Gastrocnemius medialis (tissue), 4 donors: ENCODE measurements at regions not wholly inside any gene's neighbourhood (a gene's known extent, or its start where the extent isn't known, plus 50 kb on each side); places are given as distances from the start of the nearest gene placed in this dataset.
A peak's percentile ranks its signal among the peaks of the same experiment; 100 is the strongest.

Experiments
- ATAC-seq, 2 donors: fragments of 150-250 bp; one replicate each; pipeline ENCODE4 v1.9.1; 2016
- DNase-seq, 2 donors: peaks; one replicate each; pipeline ENCODE4 v3.0.0-alpha.2; 2019
- H3K27ac ChIP-seq, 4 donors: fragments of 200-600 bp; sonication (generic); 1 replicate in 1 of 4; 2 replicates in 3 of 4; pipeline ENCODE4 v1.5.1; 2016 to 2018; ENCODE audit warnings: mild to moderate bottlenecking in 2 of 4, moderate library complexity in 1 of 4
- H3K27me3 ChIP-seq, 3 donors: fragments of 200-600 bp; sonication (generic) in 2 of 3; 1 replicate in 1 of 3; 2 replicates in 2 of 3; pipeline versions ENCODE4 v1.5.1 to v1.6.0; 2016 to 2019; ENCODE audit warnings: mild to moderate bottlenecking in 1 of 3, moderate library complexity in 1 of 3
- H3K36me3 ChIP-seq, 2 donors: fragments of 200-600 bp; sonication (generic) in 1 of 2; one replicate each; pipeline ENCODE4 v1.5.1; 2017 to 2018
- H3K4me1 ChIP-seq, 2 donors: fragments of 200-600 bp; sonication (generic) in 1 of 2; one replicate each; pipeline ENCODE4 v1.5.1; 2016 to 2017; ENCODE audit warnings: mild to moderate bottlenecking in 2 of 2
- H3K4me3 ChIP-seq, 4 donors: fragments of 200-600 bp; sonication (generic) in 3 of 4; 1 replicate in 1 of 4; 2 replicates in 3 of 4; pipeline ENCODE4 v1.5.1; 2016 to 2019; ENCODE audit warnings: mild to moderate bottlenecking in 2 of 4
- H3K9me3 ChIP-seq, 3 donors: fragments of 200-600 bp; sonication (generic) in 2 of 3; 1 replicate in 1 of 3; 2 replicates in 2 of 3; pipeline ENCODE4 v1.5.1; 2016 to 2019
- CTCF ChIP-seq, 5 experiments: fragments of 450-650 bp in 3 of 5; fragments of 200-600 bp in 2 of 5; sonication (generic) in 2 of 5; IDR thresholded peaks in 4 of 5; conservative IDR thresholded peaks in 1 of 5; 1 replicate in 4 of 5; 2 replicates in 1 of 5; pipeline ENCODE4 v1.5.1; 2016 to 2019; ENCODE audit warnings: antibody characterized with exemption in 5 of 5, mild to moderate bottlenecking in 3 of 5, moderate library complexity in 3 of 5
- POLR2A ChIP-seq, 2 donors: fragments of 450-650 bp; IDR thresholded peaks; one replicate each; pipeline ENCODE4 v1.6.1; 2017; ENCODE audit warnings: antibody characterized with exemption in 2 of 2, mild to moderate bottlenecking in 2 of 2, moderate library complexity in 2 of 2
- in situ Hi-C, 4 donors: fragments of 200-750 bp; cut with MboI; loops; one replicate each; pipeline versions ENCODE4 v1.15.0 to v1.8.0; 2017; ENCODE audit warnings: low sequenced_read_pairs in 4 of 4
- intact Hi-C: fragments of 100-400 bp; cut with DNase I; formaldehyde crosslinking; loops from one replicate; pipeline ENCODE4 v1.15.1; 2023; ENCODE audit warnings: low total_unique reads

- Histone ChIP-seq H3K4me1 (no peaks in the 10 kb centered on the region), H3K36me3 (no peaks in the 10 kb centered on the region), H3K27me3 (no peaks in the 10 kb centered on the region), H3K27ac (no peak overlapping the region), H3K4me3 (no peak overlapping the region), H3K9me3 (no peaks in the 10 kb centered on the region)
- no peak for TF ChIP-seq CTCF (IDR thresholded peaks at IDR 0.05 in 4 of 5, conservative IDR thresholded peaks at IDR 0.05 in 1 of 5)
- TF ChIP-seq POLR2A (IDR thresholded peaks at IDR 0.05) = no peak
- DNase-seq (no peak), ATAC-seq (no peak)
- intact Hi-C loops (no loop called here), in situ Hi-C loops (no loop called here)
Observed at GRCh38 chr15:25242957-25243799, 195.6 kb downstream of the UBE3A start.

DNA sequence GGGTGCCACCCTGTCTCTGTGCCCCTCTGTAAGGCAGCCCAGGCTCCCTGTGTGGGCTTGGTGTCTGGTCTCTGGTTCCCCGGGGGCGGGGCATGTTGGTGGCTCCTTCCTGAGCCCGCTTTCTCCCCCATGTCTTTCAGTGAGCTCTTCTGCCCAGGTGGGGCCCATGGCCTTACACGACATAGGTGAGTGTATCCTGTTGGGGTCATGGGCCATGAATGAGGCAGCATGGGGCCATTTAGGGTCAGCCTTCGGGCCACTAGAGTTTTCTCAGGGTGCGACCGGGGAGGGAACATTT lies 195.1 kb downstream of the UBE3A start:
- Histone ChIP-seq H3K9me3 (no peaks in the 10 kb centered on the region), H3K27ac (no peak overlapping the region), H3K4me3 (no peak overlapping the region), H3K36me3 (no peaks in the 10 kb centered on the region), H3K27me3 (no peaks in the 10 kb centered on the region), H3K4me1 (no peaks in the 10 kb centered on the region)
- in situ Hi-C loops (no loop called here), intact Hi-C loops (no loop called here)
- DNase-seq (peak in 1 of 2 donors; percentile 6), ATAC-seq (no peak)
- TF ChIP-seq CTCF (IDR thresholded peaks at IDR 0.05 in 4 of 5, conservative IDR thresholded peaks at IDR 0.05 in 1 of 5) = no peak
- no peak for TF ChIP-seq POLR2A (IDR thresholded peaks at IDR 0.05)

GRCh38 chr15:25244731-25245585 lies 193.9 kb downstream of the UBE3A start:
- in situ Hi-C loops (no loop called here), intact Hi-C loops (no loop called here)
- DNase-seq (peak in 1 of 2 donors; percentile 5), ATAC-seq (no peak)
- Histone ChIP-seq H3K27me3 (no peaks in the 10 kb centered on the region), H3K36me3 (no peaks in the 10 kb centered on the region), H3K4me3 (no peak overlapping the region), H3K27ac (no peak overlapping the region), H3K9me3 (no peaks in the 10 kb centered on the region), H3K4me1 (no peaks in the 10 kb centered on the region)
- TF ChIP-seq POLR2A (IDR thresholded peaks at IDR 0.05) (no peak), CTCF (IDR thresholded peaks at IDR 0.05 in 4 of 5, conservative IDR thresholded peaks at IDR 0.05 in 1 of 5) (no peak)

- DNase-seq (no peak), ATAC-seq (no peak)
- H3K27me3 ChIP-seq = no peaks in the 10 kb centered on the region
- H3K9me3 ChIP-seq = no peaks in the 10 kb centered on the region
- no peak for TF ChIP-seq CTCF (IDR thresholded peaks at IDR 0.05 in 4 of 5, conservative IDR thresholded peaks at IDR 0.05 in 1 of 5)
- TF ChIP-seq POLR2A (IDR thresholded peaks at IDR 0.05) = no peak
- intact Hi-C loops = no loop called here
- H3K4me3 ChIP-seq = no peak overlapping the region
- H3K27ac ChIP-seq = no peak overlapping the region
- no peaks in the 10 kb centered on the region for H3K4me1 ChIP-seq
- H3K36me3 ChIP-seq = no peaks in the 10 kb centered on the region
- in situ Hi-C loops = no loop called here
Observed at GRCh38 chr15:25245801-25246622, 192.8 kb downstream of the UBE3A start.
